ENCODE measurements at regions not wholly inside any gene's neighbourhood (a gene's known extent, or its start where the extent isn't known, plus 50 kb on each side); places are given as distances from the start of the nearest gene placed in this dataset.

DNA sequence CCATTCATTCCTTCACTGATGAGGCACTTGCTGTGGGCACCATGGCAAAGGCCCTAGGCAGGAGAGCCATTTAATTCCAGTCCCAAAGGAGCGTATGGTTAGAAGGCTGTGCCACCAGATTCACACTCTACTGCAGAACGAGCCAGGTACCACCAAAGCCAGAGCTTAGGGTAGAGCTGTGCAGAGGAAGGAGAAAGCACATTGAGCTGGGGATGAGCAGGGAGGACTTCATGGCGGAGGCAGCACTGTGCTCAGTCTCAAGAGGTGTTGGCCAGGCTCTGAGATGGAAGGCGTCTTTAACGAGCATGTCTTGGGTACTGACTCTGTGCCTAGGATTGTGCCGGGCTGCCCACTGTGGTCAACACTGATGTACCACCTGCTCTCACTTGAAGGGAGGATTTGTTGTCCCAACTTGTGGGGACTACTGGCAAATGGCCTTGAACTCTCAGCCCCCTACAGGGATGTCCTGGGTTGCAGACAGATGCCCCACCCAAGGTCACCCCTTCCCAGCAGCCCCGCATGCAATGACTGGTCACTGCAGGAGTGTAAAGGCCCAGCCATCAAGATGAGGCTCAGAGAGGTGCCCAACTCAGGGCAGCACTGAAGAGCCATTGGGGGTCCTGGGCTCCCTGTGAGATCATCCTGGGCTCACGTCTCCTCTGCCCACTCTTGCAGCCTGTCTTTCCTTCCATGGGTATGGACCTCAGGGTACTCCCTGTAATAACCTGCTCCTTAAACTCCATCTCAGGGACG is 251.4 kb downstream of the GLI2 start (continued):
- TF ChIP-seq, protein P1, sequence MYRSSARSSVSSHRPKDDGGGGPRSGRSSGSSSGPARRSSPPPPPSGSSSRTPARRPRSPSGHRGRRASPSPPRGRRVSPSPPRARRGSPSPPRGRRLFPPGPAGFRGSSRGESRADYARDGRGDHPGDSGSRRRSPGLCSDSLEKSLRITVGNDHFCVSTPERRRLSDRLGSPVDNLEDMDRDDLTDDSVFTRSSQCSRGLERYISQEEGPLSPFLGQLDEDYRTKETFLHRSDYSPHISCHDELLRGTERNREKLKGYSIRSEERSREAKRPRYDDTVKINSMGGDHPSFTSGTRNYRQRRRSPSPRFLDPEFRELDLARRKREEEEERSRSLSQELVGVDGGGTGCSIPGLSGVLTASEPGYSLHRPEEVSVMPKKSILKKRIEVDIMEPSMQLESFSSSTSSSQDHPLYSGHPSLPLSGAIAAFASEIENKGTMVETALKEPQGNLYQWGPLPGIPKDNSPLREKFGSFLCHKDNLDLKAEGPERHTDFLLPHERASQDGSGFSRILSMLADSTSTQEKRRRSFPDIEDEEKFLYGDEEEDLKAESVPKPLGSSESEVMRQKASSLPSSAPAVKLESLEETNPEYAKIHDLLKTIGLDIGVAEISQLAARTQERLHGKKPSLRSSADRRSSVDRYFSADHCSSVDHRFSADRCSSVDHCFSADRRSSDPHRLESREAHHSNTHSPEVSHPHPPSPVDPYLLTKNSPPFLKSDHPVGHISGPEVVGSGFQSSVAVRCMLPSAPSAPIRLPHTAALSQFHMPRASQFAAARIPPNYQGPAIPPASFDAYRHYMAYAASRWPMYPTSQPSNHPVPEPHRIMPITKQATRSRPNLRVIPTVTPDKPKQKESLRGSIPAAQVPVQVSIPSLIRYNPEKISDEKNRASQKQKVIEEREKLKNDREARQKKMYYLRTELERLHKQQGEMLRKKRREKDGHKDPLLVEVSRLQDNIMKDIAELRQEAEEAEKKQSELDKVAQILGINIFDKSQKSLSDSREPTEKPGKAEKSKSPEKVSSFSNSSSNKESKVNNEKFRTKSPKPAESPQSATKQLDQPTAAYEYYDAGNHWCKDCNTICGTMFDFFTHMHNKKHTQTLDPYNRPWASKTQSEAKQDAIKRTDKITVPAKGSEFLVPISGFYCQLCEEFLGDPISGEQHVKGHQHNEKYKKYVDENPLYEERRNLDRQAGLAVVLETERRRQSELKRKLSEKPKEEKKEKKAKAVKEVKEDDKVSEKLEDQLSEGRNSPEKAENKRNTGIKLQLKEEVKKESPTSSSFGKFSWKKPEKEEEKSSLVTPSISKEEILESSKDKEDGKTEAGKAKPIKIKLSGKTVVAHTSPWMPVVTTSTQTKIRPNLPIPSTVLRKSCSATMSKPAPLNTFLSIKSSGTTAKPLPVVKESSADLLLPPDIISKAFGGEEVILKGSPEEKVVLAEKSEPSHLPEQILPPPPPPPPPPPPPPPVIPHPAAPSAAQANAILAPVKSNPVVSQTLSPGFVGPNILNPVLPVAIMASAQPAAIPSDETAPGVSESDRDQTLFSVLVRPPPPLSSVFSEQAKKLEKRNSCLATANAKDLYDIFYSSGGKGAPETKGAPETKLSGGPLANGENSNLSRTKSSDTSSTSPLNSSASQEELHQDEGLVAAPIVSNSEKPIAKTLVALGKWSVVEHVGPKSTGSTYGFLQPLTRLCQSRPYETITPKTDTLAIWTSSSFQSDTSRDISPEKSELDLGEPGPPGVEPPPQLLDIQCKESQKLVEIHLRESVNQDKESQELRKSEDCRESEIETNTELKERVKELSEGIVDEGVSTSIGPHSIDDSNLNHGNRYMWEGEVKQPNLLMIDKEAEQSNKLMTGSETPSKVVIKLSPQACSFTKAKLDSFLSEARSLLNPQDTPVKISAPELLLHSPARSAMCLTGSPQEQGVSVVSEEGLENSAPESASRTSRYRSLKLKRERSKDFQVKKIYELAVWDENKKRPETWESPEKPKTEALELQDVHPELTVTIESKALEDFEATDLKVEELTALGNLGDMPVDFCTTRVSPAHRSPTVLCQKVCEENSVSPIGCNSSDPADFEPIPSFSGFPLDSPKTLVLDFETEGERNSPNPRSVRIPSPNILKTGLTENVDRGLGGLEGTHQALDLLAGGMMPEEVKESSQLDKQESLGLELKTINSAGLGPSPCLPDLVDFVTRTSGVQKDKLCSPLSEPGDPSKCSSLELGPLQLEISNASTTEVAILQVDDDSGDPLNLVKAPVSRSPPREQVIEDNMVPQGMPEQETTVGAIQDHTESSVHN (CRISPR knock-in tag; IDR thresholded peaks at IDR 0.05): no peak

DNA sequence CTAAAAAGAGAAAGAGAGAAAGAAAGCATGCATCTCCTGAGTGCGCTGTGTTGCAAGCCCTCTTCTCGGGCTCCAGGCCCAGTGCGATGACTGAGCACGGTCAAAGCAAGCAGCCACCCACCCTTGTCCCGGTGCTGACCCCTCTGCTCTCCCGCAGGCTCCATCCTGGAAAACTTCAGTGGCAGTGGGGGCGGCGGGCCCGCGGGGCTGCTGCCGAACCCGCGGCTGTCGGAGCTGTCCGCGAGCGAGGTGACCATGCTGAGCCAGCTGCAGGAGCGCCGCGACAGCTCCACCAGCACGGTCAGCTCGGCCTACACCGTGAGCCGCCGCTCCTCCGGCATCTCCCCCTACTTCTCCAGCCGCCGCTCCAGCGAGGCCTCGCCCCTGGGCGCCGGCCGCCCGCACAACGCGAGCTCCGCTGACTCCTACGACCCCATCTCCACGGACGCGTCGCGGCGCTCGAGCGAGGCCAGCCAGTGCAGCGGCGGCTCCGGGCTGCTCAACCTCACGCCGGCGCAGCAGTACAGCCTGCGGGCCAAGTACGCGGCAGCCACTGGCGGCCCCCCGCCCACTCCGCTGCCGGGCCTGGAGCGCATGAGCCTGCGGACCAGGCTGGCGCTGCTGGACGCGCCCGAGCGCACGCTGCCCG is 252.5 kb downstream of the GLI2 start:
- Histone ChIP-seq H3K27ac (ENCODE audit: extremely low read length, insufficient read depth, low read length) (no peak overlapping the region), H3K4me2 (ENCODE audit: low read depth, low read length) (no peak overlapping the region), H3K4me1 (ENCODE audit: insufficient read depth, low read length) (no peaks in the 10 kb centered on the region), H3K36me3 (replicated peaks in 1 of 2; ENCODE audit: control insufficient read depth in 1 of 2, insufficient read depth in 2 of 2, low read length in 2 of 2) (no peaks in the 10 kb centered on the region), H3K9me3 (ENCODE audit: low read length) (no peaks in the 10 kb centered on the region), H3K27me3 (ENCODE audit: control insufficient read depth in 1 of 2, insufficient read depth in 2 of 2, low read length in 2 of 2) (peaks cover 17 to 54% of the 10 kb centered on the region in 2 experiments; a peak in 3 of 5 replicates), H3K9ac (ENCODE audit: insufficient read depth, low read depth, low read length) (no peak overlapping the region), H3K79me2 (ENCODE audit: insufficient read depth, low read length) (no peaks in the 10 kb centered on the region), H3K4me3 (replicated peaks in 1 of 3; ENCODE audit: insufficient read depth in 1 of 3, low read depth in 2 of 3, low read length in 3 of 3) (no peak overlapping the region), H4K20me1 (ENCODE audit: insufficient read depth, low read length) (no peaks in the 10 kb centered on the region), H2AFZ (ENCODE audit: low read length) (no peak overlapping the region)
- 86% methylated on average over 55 of the region's 68 CpGs for WGBS (ENCODE audit: low lambda C conversion rate)
- DNase-seq (ENCODE audit: low spot score) (no peak), FAIRE-seq (no peak), ATAC-seq (no peak)
- CTCF ChIA-PET (ENCODE audit: low intra/inter-chr PET ratio, low total read pairs): no interaction called here
- BruUV-seq (replicated peaks): no TSS peak
- intact Hi-C loops (cut with micrococcal nuclease; ENCODE audit: unreplicated experiment) (no loop called here), in situ Hi-C loops (cut with HindIII; ENCODE audit: extremely low pct_ligation_motif_present, low pct_unique_long_range_greater_than_20kb) (no loop called here)
- POLR2A ChIA-PET: no interaction called here
- TF ChIP-seq, protein P2, sequence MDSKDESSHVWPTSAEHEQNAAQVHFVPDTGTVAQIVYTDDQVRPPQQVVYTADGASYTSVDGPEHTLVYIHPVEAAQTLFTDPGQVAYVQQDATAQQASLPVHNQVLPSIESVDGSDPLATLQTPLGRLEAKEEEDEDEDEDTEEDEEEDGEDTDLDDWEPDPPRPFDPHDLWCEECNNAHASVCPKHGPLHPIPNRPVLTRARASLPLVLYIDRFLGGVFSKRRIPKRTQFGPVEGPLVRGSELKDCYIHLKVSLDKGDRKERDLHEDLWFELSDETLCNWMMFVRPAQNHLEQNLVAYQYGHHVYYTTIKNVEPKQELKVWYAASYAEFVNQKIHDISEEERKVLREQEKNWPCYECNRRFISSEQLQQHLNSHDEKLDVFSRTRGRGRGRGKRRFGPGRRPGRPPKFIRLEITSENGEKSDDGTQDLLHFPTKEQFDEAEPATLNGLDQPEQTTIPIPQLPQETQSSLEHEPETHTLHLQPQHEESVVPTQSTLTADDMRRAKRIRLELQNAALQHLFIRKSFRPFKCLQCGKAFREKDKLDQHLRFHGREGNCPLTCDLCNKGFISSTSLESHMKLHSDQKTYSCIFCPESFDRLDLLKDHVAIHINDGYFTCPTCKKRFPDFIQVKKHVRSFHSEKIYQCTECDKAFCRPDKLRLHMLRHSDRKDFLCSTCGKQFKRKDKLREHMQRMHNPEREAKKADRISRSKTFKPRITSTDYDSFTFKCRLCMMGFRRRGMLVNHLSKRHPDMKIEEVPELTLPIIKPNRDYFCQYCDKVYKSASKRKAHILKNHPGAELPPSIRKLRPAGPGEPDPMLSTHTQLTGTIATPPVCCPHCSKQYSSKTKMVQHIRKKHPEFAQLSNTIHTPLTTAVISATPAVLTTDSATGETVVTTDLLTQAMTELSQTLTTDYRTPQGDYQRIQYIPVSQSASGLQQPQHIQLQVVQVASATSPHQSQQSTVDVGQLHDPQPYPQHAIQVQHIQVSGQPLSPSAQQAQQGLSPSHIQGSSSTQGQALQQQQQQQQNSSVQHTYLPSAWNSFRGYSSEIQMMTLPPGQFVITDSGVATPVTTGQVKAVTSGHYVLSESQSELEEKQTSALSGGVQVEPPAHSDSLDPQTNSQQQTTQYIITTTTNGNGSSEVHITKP (CRISPR knock-in tag; IDR thresholded peaks at IDR 0.05; ENCODE audit: low read depth): no peak
- TF ChIP-seq, protein P3, sequence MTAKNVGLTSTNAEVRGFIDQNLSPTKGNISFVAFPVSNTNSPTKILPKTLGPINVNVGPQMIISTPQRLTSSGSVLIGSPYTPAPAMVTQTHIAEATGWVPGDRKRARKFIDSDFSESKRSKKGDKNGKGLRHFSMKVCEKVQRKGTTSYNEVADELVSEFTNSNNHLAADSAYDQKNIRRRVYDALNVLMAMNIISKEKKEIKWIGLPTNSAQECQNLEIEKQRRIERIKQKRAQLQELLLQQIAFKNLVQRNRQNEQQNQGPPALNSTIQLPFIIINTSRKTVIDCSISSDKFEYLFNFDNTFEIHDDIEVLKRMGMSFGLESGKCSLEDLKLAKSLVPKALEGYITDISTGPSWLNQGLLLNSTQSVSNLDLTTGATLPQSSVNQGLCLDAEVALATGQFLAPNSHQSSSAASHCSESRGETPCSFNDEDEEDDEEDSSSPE (CRISPR knock-in tag; IDR thresholded peaks at IDR 0.05): no peak
- TF ChIP-seq, protein P4, sequence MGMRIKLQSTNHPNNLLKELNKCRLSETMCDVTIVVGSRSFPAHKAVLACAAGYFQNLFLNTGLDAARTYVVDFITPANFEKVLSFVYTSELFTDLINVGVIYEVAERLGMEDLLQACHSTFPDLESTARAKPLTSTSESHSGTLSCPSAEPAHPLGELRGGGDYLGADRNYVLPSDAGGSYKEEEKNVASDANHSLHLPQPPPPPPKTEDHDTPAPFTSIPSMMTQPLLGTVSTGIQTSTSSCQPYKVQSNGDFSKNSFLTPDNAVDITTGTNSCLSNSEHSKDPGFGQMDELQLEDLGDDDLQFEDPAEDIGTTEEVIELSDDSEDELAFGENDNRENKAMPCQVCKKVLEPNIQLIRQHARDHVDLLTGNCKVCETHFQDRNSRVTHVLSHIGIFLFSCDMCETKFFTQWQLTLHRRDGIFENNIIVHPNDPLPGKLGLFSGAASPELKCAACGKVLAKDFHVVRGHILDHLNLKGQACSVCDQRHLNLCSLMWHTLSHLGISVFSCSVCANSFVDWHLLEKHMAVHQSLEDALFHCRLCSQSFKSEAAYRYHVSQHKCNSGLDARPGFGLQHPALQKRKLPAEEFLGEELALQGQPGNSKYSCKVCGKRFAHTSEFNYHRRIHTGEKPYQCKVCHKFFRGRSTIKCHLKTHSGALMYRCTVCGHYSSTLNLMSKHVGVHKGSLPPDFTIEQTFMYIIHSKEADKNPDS (CRISPR knock-in tag; IDR thresholded peaks at IDR 0.05): no peak

Data from HepG2 (cell line).